SK-N-SH (cell line): ENCODE measurements at regions not wholly inside any gene's neighbourhood (a gene's known extent, or its start where the extent isn't known, plus 50 kb on each side); places are given as distances from the start of the nearest gene placed in this dataset.
A peak's percentile ranks its signal among the peaks of the same experiment; 100 is the strongest.

Experiments
- CTCF ChIA-PET: fragments of 300-600, 350-600 bp; formaldehyde crosslinking; extraction: SDS; loops from one replicate; lab custom pipeline; 2021; lab: Yijun Ruan, JAX
- POLR2A ChIA-PET: fragments of 350-600 bp; sonication (Branson Sonifier 250); formaldehyde crosslinking; extraction: SDS; loops from one replicate; lab custom pipeline; 2020; ENCODE audit warnings: antibody characterized with exemption, inconsistent platforms; lab: Yijun Ruan, JAX
- DNase-seq: peaks from one replicate; pipeline ENCODE4 v3.0.0; 2012
- H2AFZ ChIP-seq: fragments of 200-600 bp; sonication (generic); 2 replicates; pipeline ENCODE4 v1.8.1; 2016; ENCODE audit warnings: antibody characterized with exemption, mild to moderate bottlenecking, low read depth
- H3F3A ChIP-seq: fragments of 200-600 bp; sonication (generic); replicated peaks from 2 replicates; pipeline ENCODE3; 2016; ENCODE audit warnings: antibody characterized with exemption, mild to moderate bottlenecking; ENCODE audit not compliant: insufficient read depth
- H3K27ac ChIP-seq, 2 experiments: fragments of 200-500 bp in 1 of 2; fragments of 200-600 bp in 1 of 2; sonication (Bioruptor generic) in 1 of 2; sonication (generic), shearing (Covaris generic) in 1 of 2; 2 replicates each; pipeline versions ENCODE4 v1.5.1 to v1.6.1; 2014 to 2016; ENCODE audit warnings: low read depth in 2 of 2, inconsistent platforms in 1 of 2, low read length in 1 of 2, mild to moderate bottlenecking in 1 of 2, mixed read lengths in 1 of 2
- H3K27me3 ChIP-seq: fragments of 200-600 bp; sonication (generic), shearing (Covaris generic); 2 replicates; pipeline ENCODE4 v1.6.1; 2016; ENCODE audit warnings: mixed run types; ENCODE audit not compliant: insufficient read depth
- H3K36me3 ChIP-seq, 2 experiments: fragments of 200-500 bp in 1 of 2; fragments of 200-600 bp in 1 of 2; sonication (Bioruptor generic) in 1 of 2; sonication (generic) in 1 of 2; replicated peaks in 1 of 2; 2 replicates each; pipeline versions ENCODE3 to v1.5.1; 2014 to 2016; ENCODE audit warnings: low read length in 1 of 2, mild to moderate bottlenecking in 1 of 2; ENCODE audit not compliant: insufficient read depth in 2 of 2, control insufficient read depth in 1 of 2
- H3K4me1 ChIP-seq, 2 experiments: fragments of 200-500 bp in 1 of 2; fragments of 200-600 bp in 1 of 2; sonication (Bioruptor generic) in 1 of 2; sonication (generic), shearing (Covaris generic) in 1 of 2; 2 replicates each; pipeline versions ENCODE4 v1.5.1 to v1.6.1; 2014 to 2016; ENCODE audit warnings: low read depth in 1 of 2, low read length in 1 of 2, mixed run types in 1 of 2; ENCODE audit not compliant: insufficient read depth in 2 of 2, control insufficient read depth in 1 of 2
- H3K4me2 ChIP-seq: fragments of 200-600 bp; sonication (generic), shearing (Covaris generic); 2 replicates; pipeline ENCODE4 v1.6.1; 2017; ENCODE audit warnings: mixed run types
- H3K4me3 ChIP-seq, 2 experiments: fragments of 200-500 bp in 1 of 2; fragments of 200-600 bp in 1 of 2; sonication (Bioruptor generic) in 1 of 2; sonication (generic), shearing (Covaris generic) in 1 of 2; 2 replicates each; pipeline versions ENCODE4 v1.5.1 to v1.8.1; 2014 to 2016; ENCODE audit warnings: low read depth in 2 of 2, inconsistent platforms in 1 of 2, low read length in 1 of 2, mild to moderate bottlenecking in 1 of 2, mixed read lengths in 1 of 2, moderate library complexity in 1 of 2
- H3K79me2 ChIP-seq: fragments of 200-600 bp; sonication (generic); 2 replicates; pipeline ENCODE4 v1.8.1; 2017; ENCODE audit warnings: mild to moderate bottlenecking; ENCODE audit not compliant: insufficient read depth
- H3K9ac ChIP-seq: fragments of 200-600 bp; sonication (generic); 2 replicates; pipeline ENCODE4 v1.6.1; 2017; ENCODE audit warnings: mixed run types
- H3K9me2 ChIP-seq: fragments of 200-600 bp; sonication (generic); 2 replicates; pipeline ENCODE4 v1.6.1; 2017; ENCODE audit warnings: mixed run types
- H3K9me3 ChIP-seq: fragments of 200-600 bp; sonication (generic); 2 replicates; pipeline ENCODE4 v1.6.1; 2017; ENCODE audit warnings: mixed run types, mild to moderate bottlenecking, moderate library complexity
- H4K20me1 ChIP-seq: fragments of 200-600 bp; sonication (generic); 2 replicates; pipeline ENCODE4 v1.6.1; 2017; ENCODE audit warnings: mild to moderate bottlenecking, mixed run types; ENCODE audit not compliant: insufficient read depth
- ELF1 ChIP-seq: IDR thresholded peaks from 2 replicates; pipeline ENCODE4 v1.4.0; 2012
- EP300 ChIP-seq, 2 experiments: IDR thresholded peaks; 2 replicates each; pipeline versions ENCODE4 v1.4.0 to v1.6.1; 2012; ENCODE audit warnings: borderline replicate concordance in 1 of 2, low read depth in 1 of 2, low read length in 1 of 2
- FOSL2 ChIP-seq: IDR thresholded peaks from 2 replicates; pipeline ENCODE4 v1.4.0; 2012; ENCODE audit warnings: low read depth, mild to moderate bottlenecking, moderate library complexity, borderline replicate concordance
- FOXJ3 ChIP-seq: sonication (generic); formaldehyde crosslinking; IDR thresholded peaks from 2 replicates; pipeline ENCODE4 v1.5.1; 2020; ENCODE audit warnings: mild to moderate bottlenecking, missing genetic modification reagents
- FOXM1 ChIP-seq: IDR thresholded peaks from 2 replicates; pipeline ENCODE4 v1.4.0; 2012; ENCODE audit warnings: low read depth, mild to moderate bottlenecking
- GATA2 ChIP-seq: sonication (generic); formaldehyde crosslinking; IDR thresholded peaks from 2 replicates; pipeline ENCODE4 v1.5.0; 2020; ENCODE audit warnings: mild to moderate bottlenecking, missing genetic modification reagents
- IRF3 ChIP-seq: fragments of 150-350 bp; IDR thresholded peaks from 2 replicates; pipeline ENCODE4 v1.6.1; 2016; ENCODE audit warnings: mild to moderate bottlenecking, low read depth, low read length
- JUND ChIP-seq: IDR thresholded peaks from 2 replicates; pipeline ENCODE4 v1.4.0; 2012
- MAX ChIP-seq: IDR thresholded peaks from 2 replicates; pipeline ENCODE4 v1.4.0; 2012; ENCODE audit warnings: low read depth
- MXI1 ChIP-seq: IDR thresholded peaks from 2 replicates; pipeline ENCODE4 v1.6.1; 2012; ENCODE audit warnings: mild to moderate bottlenecking, low read depth, low read length, improper control_type of control experiment
- NFIC ChIP-seq: IDR thresholded peaks from 2 replicates; pipeline ENCODE4 v1.4.0; 2012; ENCODE audit warnings: borderline replicate concordance
- PBX3 ChIP-seq: IDR thresholded peaks from 2 replicates; pipeline ENCODE4; 2012
- POLR2AphosphoS5 ChIP-seq: IDR thresholded peaks from 2 replicates; pipeline ENCODE4 v1.6.1; 2012; ENCODE audit warnings: low read depth, low read length
- TCF12 ChIP-seq: IDR thresholded peaks from 2 replicates; pipeline ENCODE4 v1.4.0; 2012
- TEAD4 ChIP-seq: IDR thresholded peaks from 2 replicates; pipeline ENCODE4 v1.4.0; 2012; ENCODE audit warnings: mild to moderate bottlenecking, borderline replicate concordance; ENCODE audit not compliant: insufficient read depth
- USF2 ChIP-seq: fragments of 150-350 bp; IDR thresholded peaks from 2 replicates; pipeline ENCODE4 v1.6.1; 2017; ENCODE audit warnings: antibody characterized with exemption, low read length, low read depth, borderline replicate concordance

GRCh38 chr21:27292783-27293182 lies 325.9 kb upstream of the ADAMTS5 start (continued):
- TF ChIP-seq GATA2 (CRISPR knock-in tag) (no peak; the same call in 1 of the 2 replicates), MAX (no peak), FOSL2 (no peak), FOXM1 (no peak), MXI1 (no peak)

- H3K4me3 ChIP-seq = no peak overlapping the region
- TF ChIP-seq NFIC (peak; percentile 57), FOXM1 (peak; percentile 28; the same call in 1 of the 2 replicates), FOXJ3 (CRISPR knock-in tag) (no peak), TCF12 (peak; percentile 86), USF2 (no peak), IRF3 (no peak), EP300 (IDR thresholded peaks at IDR 0.05; ENCODE audit: borderline replicate concordance in 1 of 2, low read depth in 1 of 2, low read length in 1 of 2) (peak; percentile 67 to 71; a peak in 3 of 4 replicates), JUND (peak; percentile 39; the same call in 1 of the 2 replicates), ELF1 (peak; percentile 61; the same call in 1 of the 2 replicates), TEAD4 (peak; percentile 83; the same call in 1 of the 2 replicates), PBX3 (peak; percentile 77), POLR2AphosphoS5 (peak; percentile 79), MAX (no peak)
- no peaks in the 10 kb centered on the region for H3K79me2 ChIP-seq
- ChIA-PET CTCF (interaction anchor here (0.9 kb wide), 1 partner anchor 67 kb away, joined by 3 read pairs; no protein-coding TSS in a partner anchor), POLR2A (no interaction called here)
- no peaks in the 10 kb centered on the region for H3K9me2 ChIP-seq
- peak overlapping the region; percentile 44 to 82 for H3K27ac ChIP-seq
- no peaks in the 10 kb centered on the region; the same call in 1 of the 2 replicates for H3K9me3 ChIP-seq
- H3K36me3 ChIP-seq = no peaks in the 10 kb centered on the region
- peak overlapping the region; percentile 33; the same call in 1 of the 2 replicates for H2AFZ ChIP-seq
- H3K27me3 ChIP-seq = no peaks in the 10 kb centered on the region
- peaks cover 14% of the 10 kb centered on the region for H3F3A ChIP-seq
- H3K4me2 ChIP-seq = peak overlapping the region; percentile 0; the same call in 1 of the 2 replicates
- no peak for DNase-seq
- H3K9ac ChIP-seq = no peak overlapping the region
- H4K20me1 ChIP-seq = no peaks in the 10 kb centered on the region
- peaks cover 10 to 15% of the 10 kb centered on the region in 2 experiments; a peak in 2 of 4 replicates for H3K4me1 ChIP-seq
Observed at GRCh38 chr21:27292229-27292628, 325.3 kb upstream of the ADAMTS5 start.
